ENCODE measurements at regions not wholly inside any gene's neighbourhood (a gene's known extent, or its start where the extent isn't known, plus 50 kb on each side); places are given as distances from the start of the nearest gene placed in this dataset.

DNA sequence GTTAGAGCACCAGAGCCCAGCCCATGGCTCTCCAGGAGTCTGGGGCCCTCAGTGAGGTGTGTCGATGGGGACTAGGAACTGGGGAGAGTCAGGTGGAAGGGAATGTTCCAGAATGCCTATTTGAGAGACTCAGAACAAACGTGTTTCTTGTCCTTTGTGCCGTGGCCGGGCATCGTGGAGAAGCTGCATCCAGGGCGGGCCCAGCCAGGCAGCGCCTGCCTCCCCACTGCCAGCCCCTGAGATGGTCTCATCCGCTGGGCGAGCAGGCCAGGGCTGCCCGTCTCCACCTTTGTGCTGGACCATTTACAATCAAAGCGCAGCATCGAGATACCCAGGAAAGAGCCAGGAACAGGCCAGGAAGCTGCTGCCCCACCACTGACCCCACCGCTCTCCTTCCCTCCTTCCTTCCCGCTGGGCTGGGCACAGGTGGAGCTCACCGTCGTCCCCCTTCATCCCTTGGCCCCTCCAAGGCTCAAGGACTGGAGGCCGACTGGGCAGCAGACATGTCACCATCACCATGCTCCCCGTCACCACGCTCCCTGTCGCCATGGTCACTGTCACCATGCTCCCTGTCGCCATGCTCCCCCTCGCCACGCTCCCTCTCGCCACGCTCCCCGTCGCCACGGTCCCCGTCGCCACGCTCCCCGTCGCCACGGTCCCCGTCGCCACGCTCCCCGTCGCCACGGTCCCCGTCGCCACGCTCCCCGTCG, 71.1 kb upstream of the ADGRA1 start:
- TF ChIP-seq, protein P1, sequence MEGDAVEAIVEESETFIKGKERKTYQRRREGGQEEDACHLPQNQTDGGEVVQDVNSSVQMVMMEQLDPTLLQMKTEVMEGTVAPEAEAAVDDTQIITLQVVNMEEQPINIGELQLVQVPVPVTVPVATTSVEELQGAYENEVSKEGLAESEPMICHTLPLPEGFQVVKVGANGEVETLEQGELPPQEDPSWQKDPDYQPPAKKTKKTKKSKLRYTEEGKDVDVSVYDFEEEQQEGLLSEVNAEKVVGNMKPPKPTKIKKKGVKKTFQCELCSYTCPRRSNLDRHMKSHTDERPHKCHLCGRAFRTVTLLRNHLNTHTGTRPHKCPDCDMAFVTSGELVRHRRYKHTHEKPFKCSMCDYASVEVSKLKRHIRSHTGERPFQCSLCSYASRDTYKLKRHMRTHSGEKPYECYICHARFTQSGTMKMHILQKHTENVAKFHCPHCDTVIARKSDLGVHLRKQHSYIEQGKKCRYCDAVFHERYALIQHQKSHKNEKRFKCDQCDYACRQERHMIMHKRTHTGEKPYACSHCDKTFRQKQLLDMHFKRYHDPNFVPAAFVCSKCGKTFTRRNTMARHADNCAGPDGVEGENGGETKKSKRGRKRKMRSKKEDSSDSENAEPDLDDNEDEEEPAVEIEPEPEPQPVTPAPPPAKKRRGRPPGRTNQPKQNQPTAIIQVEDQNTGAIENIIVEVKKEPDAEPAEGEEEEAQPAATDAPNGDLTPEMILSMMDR (IDR thresholded peaks at IDR 0.05; ENCODE audit: insufficient read depth, low read depth, low read length): no peak
- TF ChIP-seq EZH2 (IDR thresholded peaks at IDR 0.05; ENCODE audit: insufficient read depth, low read length): no peak

Measured in astrocyte (in vitro differentiated cells and primary cell).